NT2/D1 (cell line): ENCODE measurements at regions not wholly inside any gene's neighbourhood (a gene's known extent, or its start where the extent isn't known, plus 50 kb on each side); places are given as distances from the start of the nearest gene placed in this dataset.

Source experiments
- SUZ12 ChIP-seq: IDR thresholded peaks from 2 replicates; pipeline ENCODE4 v1.6.1; 2011; ENCODE audit not compliant: insufficient read length, insufficient read depth; ENCODE audit errors: extremely low read depth
- YY1 ChIP-seq: IDR thresholded peaks from 2 replicates; pipeline ENCODE4 v1.6.1; 2011; ENCODE audit not compliant: insufficient read length, insufficient read depth
- ZNF274 ChIP-seq: IDR thresholded peaks from 2 replicates; pipeline ENCODE4 v1.6.1; 2011; ENCODE audit warnings: mild to moderate bottlenecking, low read depth, low read length

GRCh38 chr2:129799036-129799958, 180.2 kb upstream of the RAB6C start:
- no peak for TF ChIP-seq ZNF274
- TF ChIP-seq YY1 = no peak
- TF ChIP-seq SUZ12 = no peak
